Stimulated activated naive CD8-positive, alpha-beta T cell treated with anti-CD3 and anti-CD28 coated beads, Interleukin-15, Interleukin-2, amounts not matched to agents 100 U/mL and 50 U/mL, for 24 hours (primary cell): ENCODE measurements at regions not wholly inside any gene's neighbourhood (a gene's known extent, or its start where the extent isn't known, plus 50 kb on each side); places are given as distances from the start of the nearest gene placed in this dataset.

Experiments
- ATAC-seq: fragments of 150-1000 bp; cut with Tn5 transposase; one replicate; pipeline ENCODE4 v1.10.0; 2021
- DNase-seq: peaks from one replicate; pipeline ENCODE4 v3.0.0; 2021

DNA sequence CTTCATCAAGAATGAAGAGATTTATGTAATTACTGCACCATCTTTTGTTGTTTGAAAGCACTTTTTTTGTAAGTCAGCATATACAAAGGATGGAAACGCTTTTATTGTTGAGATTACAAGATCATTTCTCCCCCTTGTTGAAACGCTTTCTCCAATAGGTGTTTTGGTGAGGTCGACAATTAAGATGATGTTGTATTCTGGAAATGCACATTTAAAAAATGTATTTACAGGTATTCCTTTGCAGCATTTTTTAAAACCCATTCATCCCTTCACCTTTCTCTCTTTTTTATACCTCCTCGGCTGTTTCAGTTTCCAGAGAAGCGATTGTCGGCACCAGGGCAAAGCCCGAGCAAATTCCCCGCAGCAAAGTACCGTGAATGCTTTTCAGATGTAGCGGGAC is 499.9 kb downstream of the VRK1 start:
- ATAC-seq: no peak
- no peak for DNase-seq

DNA sequence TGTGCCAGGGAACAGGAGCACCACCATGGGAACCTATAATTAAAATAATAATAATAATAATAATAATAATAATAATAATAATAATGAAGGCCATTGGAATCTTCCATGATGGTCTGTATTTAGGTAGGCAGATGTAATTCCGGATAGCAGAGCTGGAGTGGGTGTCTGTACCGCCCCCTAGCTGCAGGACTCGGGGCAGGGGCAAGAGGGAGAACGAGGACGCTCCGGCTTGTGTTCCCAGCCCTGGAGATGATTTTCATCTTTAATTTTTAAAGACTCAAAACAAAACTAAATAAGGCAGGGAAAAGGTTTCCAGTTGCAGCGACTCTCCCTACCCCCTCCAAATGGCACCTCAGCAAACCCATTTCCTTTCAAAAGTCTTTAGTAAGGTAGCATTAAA is 501.1 kb downstream of the VRK1 start:
- DNase-seq (peak; percentile 17), ATAC-seq (no peak)

DNA sequence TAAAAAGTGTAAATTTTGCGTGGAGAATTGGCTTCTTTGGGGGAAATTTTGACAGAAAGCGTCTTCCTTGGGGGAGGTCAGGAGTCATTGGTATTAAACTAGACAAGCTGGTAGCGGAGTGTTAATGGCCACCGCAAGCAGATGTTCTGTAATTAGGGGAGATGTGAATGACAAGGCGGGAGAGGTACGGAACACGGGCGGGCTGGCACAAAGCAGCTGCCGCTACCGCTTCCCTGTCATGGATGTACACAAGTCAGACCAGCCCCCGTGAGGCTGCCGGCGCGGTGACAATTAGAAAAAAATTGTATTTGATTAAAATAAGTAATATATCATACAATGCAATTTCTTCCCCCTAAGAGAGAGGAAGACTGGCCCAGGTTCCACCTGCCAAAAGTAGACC is 501.6 kb downstream of the VRK1 start:
- no peak for DNase-seq
- ATAC-seq: no peak

DNA sequence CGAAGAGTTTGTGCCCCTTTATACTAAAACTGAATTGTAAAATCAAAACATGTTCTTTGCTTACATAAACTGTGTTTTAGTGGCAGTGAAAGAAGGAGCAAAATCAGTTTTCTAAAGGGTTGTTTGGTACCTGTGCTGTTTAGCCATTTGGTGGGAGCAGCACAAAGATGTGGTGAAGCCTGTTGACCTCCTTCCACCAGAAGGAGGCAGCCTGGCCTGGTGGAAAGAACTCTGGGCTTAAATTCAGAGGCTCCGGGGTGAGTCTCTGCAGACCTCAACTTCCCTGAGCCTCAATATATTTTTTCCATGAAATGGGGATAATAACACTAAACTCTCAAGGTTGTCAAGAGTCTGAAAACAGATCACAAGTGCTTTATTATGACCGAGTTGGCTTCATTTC is 502.5 kb downstream of the VRK1 start:
- DNase-seq: no peak
- no peak for ATAC-seq

DNA sequence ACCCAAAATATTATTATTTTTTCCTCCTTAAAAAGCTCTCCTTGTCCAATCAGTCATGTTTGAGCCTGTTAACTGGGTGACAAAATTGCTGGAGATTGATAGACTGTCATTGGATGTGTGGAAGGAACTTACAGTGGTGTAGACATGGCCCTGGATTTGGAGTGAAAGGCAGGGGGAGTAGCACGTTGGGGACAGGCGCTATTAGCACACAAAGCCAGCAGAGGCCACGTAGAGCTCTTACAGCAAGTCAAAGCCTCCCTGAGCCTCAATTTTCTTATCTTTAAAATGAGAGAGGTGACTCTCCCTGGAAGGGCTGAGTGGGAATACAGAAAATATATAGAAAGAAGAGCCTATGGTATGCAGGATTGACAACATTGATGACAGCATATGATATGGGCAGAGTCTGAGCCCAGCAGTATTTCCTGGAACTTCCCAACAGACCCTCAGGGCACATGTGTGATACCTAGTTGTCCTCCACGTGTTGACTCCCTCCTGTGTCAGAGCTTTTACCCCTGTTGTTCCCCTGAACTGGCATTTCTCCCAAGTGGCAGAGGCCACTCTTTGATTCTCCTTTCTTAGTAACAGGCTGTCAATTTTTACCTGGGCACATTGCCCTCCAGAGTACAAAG is 504.9 kb downstream of the VRK1 start:
- DNase-seq: no peak
- ATAC-seq: no peak

DNA sequence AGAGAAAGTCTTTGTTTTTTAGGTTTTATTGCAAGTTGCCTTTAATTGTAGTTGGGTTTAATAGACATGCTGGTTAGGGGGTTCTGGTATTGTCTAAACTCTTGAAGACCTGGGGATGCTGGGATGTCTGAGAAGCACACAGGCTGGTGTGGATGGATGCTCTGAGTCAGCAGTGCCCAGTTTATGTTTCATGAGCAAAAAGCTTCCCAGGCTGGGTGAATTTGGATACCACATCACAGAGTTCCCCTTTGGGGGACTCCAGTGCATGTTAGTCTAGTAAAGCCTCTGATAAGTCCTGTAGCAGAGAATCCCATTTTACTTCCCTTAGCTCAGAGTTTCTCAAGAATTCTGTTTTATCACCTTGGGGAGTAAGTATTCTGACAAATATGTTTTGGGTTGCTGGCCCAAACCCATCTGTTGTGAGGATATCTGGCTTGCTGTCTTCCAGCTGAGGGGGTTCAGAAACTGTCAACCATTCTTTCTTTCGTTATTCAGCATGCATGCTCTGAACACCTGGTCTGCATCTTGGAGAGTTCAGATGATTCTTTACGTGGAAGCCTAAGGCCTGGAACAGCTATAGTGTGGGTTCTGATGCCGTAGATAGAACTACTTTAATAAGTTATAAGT is 509.1 kb downstream of the VRK1 start:
- ATAC-seq (peak; percentile 67), DNase-seq (no peak)

DNA sequence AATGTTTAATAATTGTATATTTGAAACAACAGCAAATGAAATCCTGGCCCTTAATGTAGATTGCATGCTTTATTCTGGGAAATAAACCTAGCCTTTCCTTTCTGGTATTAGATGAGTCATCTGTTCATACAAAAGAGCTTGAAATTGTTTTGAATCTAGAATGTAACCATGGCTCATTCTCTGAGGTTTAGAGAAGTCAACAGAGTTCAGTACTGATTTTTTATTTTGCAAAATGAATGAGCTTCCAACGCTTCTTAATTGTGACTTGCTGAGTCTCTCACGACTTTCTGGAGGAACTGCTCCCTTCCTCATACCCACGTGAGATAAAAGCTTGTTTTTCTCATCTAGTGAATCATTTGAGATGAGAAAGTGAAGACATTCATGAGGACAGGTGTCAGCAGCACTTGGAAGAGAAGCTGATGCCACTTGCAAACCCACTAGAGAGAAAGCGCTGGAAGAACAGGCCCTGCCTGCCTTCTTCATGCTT is 509.6 kb downstream of the VRK1 start:
- DNase-seq (no peak), ATAC-seq (peak; percentile 57)

DNA sequence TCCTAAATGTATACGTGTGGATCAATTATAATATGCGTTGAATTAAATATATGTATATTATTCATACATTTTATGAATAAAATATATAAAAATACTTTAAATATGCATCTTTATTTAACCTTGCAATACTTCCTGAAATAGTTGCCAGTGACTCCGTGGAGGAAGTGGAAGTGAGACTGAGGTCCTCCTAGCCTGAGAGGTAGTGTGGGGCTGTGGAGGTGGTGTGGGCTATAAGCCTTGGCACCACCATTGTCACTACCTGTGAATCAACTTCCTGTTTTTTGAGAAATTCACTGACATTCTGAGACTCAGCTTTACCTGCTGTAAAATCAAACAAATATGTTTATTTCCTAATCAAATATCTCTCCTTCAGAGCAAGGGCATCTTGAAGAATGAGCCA is 514.2 kb downstream of the VRK1 start:
- no peak for DNase-seq
- no peak for ATAC-seq

DNA sequence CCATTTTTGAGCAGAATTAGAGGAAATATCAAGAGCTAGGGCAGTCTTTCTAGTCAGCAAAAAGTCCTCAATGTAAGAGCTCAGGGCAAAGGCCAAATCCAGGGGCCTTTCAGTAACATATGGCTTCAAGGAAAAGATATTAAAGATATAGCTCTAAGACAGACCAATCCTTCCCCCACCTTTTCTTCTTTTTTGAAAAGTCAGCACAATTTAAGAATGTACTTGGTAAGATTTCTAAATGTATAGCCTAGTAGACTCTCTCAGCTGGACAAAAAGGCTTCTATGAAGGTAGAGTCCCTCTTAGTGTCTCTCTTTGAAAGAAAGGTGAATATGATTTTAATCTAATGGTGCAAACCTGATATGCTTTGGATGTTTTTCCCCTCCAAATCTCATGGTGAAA is 515.7 kb downstream of the VRK1 start:
- DNase-seq: no peak
- ATAC-seq: no peak

DNA sequence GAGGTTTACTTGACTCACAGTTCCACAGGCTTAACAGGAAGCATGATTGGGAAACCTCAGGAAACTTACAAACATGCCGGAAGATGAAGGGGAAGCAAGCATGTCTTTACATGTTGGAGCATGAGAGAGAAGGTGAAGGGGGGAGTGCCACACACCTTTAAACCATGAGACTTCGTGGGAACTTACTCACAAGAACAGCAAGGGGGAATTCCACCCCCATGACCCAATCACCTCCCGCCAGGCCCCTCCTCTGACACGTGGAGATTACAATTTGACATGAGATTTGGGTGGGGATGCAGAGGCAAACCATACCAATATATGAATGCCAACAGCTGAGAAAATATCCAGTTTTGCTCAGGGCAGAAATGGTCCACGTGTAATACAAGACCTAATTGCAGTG is 518.6 kb downstream of the VRK1 start:
- no peak for DNase-seq
- no peak for ATAC-seq

DNA sequence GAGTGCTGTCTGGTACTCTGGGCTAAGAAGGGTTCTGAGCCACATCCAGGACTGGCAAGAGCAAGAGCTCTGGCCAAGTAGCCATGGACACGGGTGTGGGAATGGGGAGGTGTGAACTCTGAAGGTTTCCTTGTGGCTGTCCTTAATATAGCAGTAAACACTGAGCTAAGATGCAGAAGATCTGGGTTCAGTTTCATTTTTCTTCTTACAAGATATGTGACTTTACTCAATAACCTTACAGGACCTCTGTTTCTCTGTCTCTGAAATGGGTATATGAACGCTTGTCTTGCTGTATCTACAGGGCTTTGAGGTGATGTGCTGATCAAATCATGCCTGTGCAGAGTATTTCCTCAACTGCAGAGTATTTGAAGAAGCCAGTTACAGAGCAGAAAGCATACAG is 521.2 kb downstream of the VRK1 start:
- ATAC-seq (no peak), DNase-seq (no peak)

DNA sequence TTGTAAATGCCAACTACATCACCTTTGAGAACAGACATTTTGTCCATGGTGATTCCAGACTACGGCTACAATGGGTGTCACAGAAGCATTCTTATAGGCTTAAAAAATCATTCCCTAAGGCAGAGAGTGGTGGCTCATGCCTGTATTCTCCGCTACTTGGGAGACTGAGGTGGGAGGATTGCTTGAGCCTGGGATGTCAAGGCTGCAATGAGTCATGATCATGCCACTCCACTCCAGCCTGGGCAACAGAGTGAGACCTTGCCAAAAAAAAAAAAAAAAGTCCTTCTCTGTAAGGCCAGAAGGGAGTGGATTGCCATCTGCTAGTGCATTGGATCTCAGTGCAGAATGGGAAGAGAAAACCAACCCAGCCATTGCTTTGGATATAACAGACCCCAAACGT is 522.5 kb downstream of the VRK1 start:
- no peak for ATAC-seq
- no peak for DNase-seq

DNA sequence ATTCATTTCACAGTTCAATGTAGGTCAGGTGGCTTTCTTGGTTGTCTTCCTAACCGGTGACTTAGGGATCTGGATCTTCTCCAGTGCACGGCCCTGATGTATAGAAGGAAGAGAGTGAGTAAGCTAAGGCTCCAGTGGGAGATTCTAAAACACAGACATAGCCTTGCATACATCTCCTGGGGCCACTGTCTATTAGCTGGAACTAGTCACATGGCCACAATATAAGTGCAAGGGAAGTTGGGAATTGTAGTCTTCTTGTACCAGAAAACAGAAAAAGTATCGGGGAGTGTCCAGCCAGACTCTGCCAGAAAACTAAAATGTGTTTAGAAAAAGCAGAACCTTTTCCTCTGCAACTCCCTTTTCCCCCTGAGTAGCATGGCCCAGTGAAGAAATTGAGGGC is 531.6 kb downstream of the VRK1 start:
- ATAC-seq: no peak
- no peak for DNase-seq

DNA sequence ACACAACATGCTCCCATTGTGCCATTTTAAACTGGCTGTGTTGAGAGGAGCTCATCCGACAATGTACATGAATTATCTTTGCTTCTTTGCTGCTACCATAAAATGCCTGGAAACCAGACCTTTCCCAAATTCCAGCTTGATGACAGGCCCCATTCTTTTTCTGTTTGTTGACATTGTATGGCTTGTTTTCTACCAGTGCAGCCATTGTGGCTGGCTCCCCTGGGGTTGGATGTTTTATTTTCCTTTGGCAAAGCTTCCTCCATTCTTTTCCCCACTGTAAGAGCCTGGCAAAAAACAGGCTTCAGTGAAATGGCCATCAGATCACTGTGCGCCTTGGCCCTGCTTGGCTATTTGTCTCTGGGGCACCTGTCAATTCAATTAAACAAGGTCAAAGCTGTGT is 532.5 kb downstream of the VRK1 start:
- DNase-seq (no peak), ATAC-seq (no peak)

DNA sequence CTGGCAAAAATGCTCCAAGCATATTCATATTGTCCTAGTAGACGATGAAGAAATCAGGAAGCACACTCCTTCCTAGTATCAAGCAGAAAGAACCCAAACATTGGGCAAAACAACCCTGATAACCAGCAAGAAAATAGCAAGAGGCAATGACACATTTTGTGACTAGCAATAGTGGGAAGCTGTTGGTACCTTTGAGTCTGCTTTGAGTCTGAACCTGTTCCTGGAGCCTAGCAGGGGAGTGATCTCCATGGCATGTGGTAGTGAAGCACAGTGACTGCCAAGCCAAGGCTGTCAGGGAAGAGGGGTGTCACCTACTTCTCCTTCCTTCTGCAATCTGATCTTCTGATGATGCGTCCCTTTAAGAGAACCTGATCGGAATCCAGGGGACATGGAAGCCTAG is 533.9 kb downstream of the VRK1 start:
- ATAC-seq (no peak), DNase-seq (no peak)

DNA sequence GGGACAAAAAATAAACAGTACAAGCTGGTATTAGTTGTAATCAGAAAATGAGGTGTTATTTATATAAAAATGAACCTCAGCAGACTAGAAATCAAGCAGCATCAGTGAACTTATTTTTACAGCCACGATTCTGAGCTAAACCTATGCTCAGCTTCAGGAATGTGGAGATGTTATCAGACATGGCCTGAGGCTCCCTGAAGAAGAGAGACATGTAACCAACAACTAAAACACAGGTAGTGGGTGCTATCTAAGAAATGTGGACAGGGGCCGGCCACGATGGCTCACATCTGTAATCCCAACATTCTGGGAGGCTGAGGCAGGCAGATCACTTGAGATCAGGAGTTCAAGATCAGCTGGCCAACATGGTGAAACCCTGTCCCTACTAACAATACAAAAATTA is 534.3 kb downstream of the VRK1 start:
- DNase-seq: no peak
- no peak for ATAC-seq

DNA sequence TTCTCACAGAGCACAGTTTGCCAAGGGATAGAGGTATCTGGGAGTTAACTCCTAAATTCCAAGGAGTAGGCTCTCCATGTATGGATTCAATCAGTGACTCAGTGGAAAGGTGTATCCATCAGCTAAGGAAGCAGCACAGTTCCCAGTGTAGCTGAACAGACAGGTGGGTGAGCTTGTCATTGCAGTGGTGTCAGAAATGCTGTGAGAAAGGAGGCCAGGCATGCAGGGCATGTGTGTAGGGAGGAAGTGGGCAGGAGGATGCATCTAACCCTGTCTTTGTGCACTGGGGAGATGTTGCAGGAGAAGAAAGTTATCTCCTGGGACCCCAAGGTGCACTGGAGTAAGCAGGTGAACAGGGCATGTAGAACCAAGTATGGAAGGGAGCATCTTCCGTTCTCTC is 539.0 kb downstream of the VRK1 start:
- no peak for ATAC-seq
- no peak for DNase-seq

DNA sequence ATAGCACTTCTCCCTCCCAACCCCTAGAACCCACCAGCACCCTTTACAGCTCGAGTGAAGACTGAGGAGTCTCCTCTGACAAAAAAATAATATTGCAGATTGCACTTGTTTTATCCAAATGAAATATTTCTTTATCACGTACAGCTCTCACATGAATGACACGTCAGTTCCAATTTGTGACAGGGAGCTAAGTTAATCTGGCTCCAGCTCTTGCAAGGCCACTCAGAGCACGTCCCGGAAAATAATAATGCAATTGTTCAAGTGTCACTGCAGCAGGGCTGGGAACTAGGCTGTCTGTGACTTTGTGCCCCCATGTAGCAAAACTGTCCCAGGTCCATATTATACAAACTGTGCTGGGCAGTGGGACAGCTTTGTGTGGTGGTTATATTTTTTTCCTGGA is 539.6 kb downstream of the VRK1 start:
- DNase-seq (no peak), ATAC-seq (no peak)

DNA sequence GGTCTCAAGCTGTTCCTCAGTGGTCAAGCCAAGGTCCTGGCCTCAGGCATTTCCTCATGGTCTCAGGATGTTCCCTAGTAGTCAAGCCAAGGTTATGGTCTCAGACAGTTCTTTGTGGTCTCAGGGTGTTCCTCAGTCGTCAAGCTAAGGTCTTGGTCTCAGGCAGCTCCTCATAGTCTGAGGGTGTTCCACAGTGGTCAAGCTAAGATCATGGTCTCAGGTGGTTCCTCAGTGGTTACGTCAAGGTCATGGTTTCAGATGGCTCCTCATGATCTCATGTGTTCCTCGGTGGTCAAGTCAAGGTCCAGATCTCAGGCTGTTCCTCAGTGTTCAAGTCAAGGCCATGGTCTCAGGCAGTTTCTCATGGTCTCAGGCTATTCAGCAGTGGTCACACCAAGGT is 540.1 kb downstream of the VRK1 start:
- ATAC-seq: no peak
- no peak for DNase-seq

DNA sequence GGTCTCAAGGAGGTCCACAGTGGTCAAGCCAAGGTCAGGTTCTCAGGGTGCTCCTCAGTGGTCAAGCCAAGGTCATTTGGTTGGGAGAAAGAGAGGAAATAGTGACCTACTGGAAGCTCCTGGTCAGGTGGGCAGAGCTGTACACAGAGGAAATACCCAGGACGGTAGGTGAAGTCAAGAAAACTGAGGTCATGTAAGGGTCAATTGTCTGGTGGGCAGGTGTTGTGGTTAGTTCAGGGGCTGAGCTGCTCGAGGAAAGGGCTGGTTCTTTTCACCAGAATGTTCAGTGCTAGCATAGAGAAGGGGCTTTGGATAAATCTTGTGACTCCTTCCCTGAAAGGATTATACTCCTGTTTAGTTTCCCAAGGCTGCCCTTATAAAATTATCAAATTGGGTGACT is 540.5 kb downstream of the VRK1 start:
- DNase-seq: no peak
- ATAC-seq: no peak

DNA sequence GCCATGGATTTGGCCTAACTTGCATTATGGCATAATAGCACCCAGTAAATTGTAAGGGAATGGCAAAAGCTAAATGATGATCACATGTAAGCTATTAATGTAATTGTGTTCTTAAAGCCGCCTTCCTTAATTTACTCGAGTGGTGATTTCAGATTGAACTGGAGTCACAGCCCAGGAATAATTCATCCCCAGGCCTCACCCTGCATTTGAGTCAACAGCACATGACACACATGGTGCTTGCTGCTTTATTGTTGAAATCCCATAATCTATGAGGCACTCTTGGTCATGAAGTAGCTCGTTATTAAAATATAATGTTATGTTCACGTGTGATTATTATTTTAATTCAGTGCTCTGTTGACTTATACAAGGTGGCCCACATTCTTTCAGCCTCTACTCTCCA is 547.5 kb downstream of the VRK1 start:
- ATAC-seq (no peak), DNase-seq (no peak)

DNA sequence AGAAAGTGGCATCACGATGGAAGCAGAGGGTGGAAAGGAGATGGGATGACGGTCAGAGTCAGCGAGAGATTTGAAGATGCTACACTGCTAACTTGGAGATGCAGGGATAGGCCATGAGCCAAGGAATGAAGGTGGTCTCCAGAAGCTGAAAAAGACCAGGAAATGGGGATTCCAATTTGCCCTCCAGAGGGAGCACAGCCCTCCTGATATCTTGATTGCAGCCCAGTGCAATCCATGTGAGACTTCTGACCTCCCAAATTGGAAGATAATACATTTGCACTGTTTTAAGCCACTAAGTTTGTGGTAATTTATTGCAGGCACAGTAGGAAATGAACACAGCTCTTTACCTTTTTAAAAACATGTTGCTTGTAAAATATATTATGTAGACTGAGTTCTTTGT is 549.5 kb downstream of the VRK1 start:
- DNase-seq (no peak), ATAC-seq (no peak)

DNA sequence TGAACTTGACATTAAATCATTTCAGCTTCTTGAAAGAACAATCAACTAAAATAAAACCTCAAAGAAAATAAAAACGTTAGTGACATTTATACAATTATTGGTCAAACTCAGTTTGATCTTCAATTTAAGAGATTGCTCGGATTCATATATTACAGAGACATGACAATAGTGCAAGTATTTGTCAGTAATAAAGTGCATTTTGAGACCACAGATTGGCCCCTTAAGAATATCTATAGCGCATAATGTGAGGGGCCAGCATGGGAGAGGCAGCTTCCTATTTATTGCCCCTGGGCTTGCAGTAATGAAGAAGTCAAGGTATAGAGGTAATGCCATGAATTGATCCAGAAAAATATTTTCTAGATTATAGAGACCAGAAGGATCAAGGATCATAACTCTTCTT is 552.3 kb downstream of the VRK1 start:
- DNase-seq (no peak), ATAC-seq (no peak)

DNA sequence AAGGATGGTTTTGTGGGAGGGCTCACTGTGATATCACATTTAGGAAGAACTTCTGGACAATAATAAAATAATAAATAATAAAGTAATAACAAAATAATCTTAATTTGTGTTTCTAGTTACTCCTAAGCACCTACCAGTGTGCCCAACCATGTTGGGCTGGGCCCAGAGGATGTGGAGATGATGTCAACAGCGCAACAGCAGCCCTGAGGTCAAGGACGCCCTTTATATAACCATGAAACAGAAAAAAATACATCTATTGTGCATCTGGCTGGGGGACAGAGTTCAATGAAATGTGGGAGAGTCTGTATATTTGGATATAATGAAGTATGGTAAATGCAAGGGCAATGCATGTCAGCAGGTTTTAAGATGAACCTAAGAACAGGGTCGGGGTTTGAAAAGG is 552.8 kb downstream of the VRK1 start:
- ATAC-seq (no peak), DNase-seq (no peak)

DNA sequence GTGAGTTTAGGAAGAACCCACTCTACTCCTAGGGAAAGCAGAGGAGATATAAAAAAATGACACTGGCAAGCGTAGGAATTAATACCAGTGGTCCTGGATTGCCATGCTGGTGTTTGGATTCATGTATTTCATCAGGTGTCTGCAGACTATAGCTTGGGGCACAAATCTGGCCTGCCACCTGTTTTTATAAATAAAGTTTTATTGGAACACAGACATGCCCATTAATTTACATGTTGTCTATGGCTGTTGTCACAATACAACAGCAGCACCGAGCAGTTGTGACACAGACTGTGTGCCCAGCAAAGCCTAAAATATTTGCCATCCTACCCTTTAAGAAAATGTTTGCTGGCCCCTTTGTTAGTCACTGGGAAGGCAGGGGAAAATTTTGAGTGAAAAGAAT is 553.2 kb downstream of the VRK1 start:
- no peak for DNase-seq
- no peak for ATAC-seq
